Naive thymus-derived CD4-positive, alpha-beta T cell (primary cell): ENCODE measurements at regions not wholly inside any gene's neighbourhood (a gene's known extent, or its start where the extent isn't known, plus 50 kb on each side); places are given as distances from the start of the nearest gene placed in this dataset.

Source experiments
- ATAC-seq: fragments of 150-1000 bp; cut with Tn5 transposase; 2 replicates; pipeline ENCODE4 v1.10.0; 2021; ENCODE audit warnings: mild to moderate bottlenecking, moderate library complexity
- CTCF ChIA-PET: fragments of 350-600 bp; sonication (Branson Sonifier 250); formaldehyde crosslinking; loops from one replicate; lab custom pipeline; 2021; ENCODE audit warnings: antibody characterized with exemption; lab: Charles Lee
- POLR2A ChIA-PET: fragments of 350-600 bp; sonication (Branson Sonifier 250); formaldehyde crosslinking; loops from one replicate; lab custom pipeline; 2021; ENCODE audit warnings: antibody characterized with exemption, inconsistent platforms; lab: Charles Lee
- DNase-seq, 9 donors: peaks; one replicate each; pipeline versions ENCODE4 v3.0.0 to v3.0.0-alpha.2; 2020 to 2022; ENCODE audit warnings: mixed read lengths in 1 of 9
- H3K27ac ChIP-seq: one replicate; pipeline ENCODE4 v1.7.0; 2013; ENCODE audit warnings: mild to moderate bottlenecking, low read depth, low read length, moderate library complexity
- H3K27me3 ChIP-seq, 2 donors: one replicate each; pipeline ENCODE4 v1.7.0; 2013; ENCODE audit warnings: low read length in 2 of 2, mild to moderate bottlenecking in 2 of 2, moderate library complexity in 2 of 2; ENCODE audit not compliant: control insufficient read depth in 2 of 2, insufficient read depth in 2 of 2
- H3K36me3 ChIP-seq, 3 experiments: 1 replicate in 2 of 3; 2 replicates in 1 of 3; pipeline ENCODE4 v1.7.0; 2013; ENCODE audit warnings: low read length in 3 of 3, mild to moderate bottlenecking in 3 of 3, moderate library complexity in 1 of 3; ENCODE audit not compliant: insufficient read depth in 3 of 3, control insufficient read depth in 2 of 3
- H3K4me1 ChIP-seq, 2 donors: one replicate each; pipeline ENCODE4 v1.7.0; 2013; ENCODE audit warnings: low read length in 2 of 2, mild to moderate bottlenecking in 2 of 2, moderate library complexity in 1 of 2; ENCODE audit not compliant: control insufficient read depth in 2 of 2, insufficient read depth in 2 of 2
- H3K4me3 ChIP-seq: 2 replicates; pipeline ENCODE4 v1.7.0; 2013; ENCODE audit warnings: mild to moderate bottlenecking, low read length
- H3K9me3 ChIP-seq, 3 experiments: 1 replicate in 2 of 3; 2 replicates in 1 of 3; pipeline ENCODE4 v1.7.0; 2013; ENCODE audit warnings: low read length in 3 of 3; ENCODE audit not compliant: control insufficient read depth in 2 of 3
- H3K27ac Mint-ChIP-seq, 9 donors: one replicate each; pipeline ENCODE4 v1.8.0; 2020 to 2022; ENCODE audit warnings: mixed read lengths in 9 of 9, mild to moderate bottlenecking in 8 of 9, moderate library complexity in 5 of 9, inconsistent platforms in 2 of 9
- H3K27me3 Mint-ChIP-seq, 5 donors: one replicate each; pipeline ENCODE4 v1.8.0; 2021 to 2022; ENCODE audit warnings: mixed read lengths in 5 of 5, mild to moderate bottlenecking in 1 of 5
- H3K36me3 Mint-ChIP-seq, 5 donors: one replicate each; pipeline ENCODE4 v1.8.0; 2020 to 2022; ENCODE audit warnings: mixed read lengths in 5 of 5, mild to moderate bottlenecking in 3 of 5, inconsistent platforms in 1 of 5
- H3K4me1 Mint-ChIP-seq, 7 donors: one replicate each; pipeline ENCODE4 v1.8.0; 2020 to 2022; ENCODE audit warnings: mixed read lengths in 7 of 7, mild to moderate bottlenecking in 3 of 7, inconsistent platforms in 1 of 7
- H3K4me3 Mint-ChIP-seq, 10 donors: one replicate each; pipeline ENCODE4 v1.8.0; 2020 to 2022; ENCODE audit warnings: mild to moderate bottlenecking in 10 of 10, mixed read lengths in 10 of 10, moderate library complexity in 6 of 10, inconsistent platforms in 2 of 10
- H3K9me3 Mint-ChIP-seq, 11 donors: one replicate each; pipeline ENCODE4 v1.8.0; 2020 to 2022; ENCODE audit warnings: mixed read lengths in 11 of 11, mild to moderate bottlenecking in 4 of 11, inconsistent platforms in 1 of 11, moderate library complexity in 1 of 11
- intact Hi-C, 2 donors: fragments of 100-400 bp; cut with micrococcal nuclease; formaldehyde crosslinking; loops; one replicate each; pipeline ENCODE4 v1.15.1; 2023

DNA sequence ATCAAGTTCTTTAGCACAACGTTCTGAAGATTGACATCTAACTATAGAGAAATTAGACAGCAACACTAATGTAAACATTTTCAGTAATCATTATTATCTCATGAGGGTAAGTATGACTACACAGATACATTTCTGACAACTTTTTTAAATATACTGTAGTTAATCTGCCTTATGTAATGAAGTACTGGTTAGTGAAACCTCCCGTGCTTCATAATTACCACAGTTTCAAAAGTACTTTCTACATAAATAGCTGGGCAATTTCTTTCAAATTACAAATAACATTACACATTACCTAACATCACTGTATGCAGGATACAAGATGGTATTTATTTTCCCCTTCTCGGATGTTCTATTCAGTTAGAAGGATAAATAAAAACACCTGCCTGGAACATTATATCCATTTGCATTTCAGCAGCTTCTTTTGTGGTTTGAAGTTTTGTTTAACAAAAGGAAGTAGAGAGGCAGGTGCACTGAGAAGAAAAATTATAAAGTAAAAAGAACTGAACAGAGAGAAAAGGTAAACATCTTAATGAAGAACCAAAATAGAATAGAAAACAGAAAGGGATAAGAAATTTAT, 1241.5 kb upstream of the GBE1 start:
- Histone ChIP-seq H3K9me3 (no peaks in the 10 kb centered on the region), H3K36me3 (no peaks in the 10 kb centered on the region), H3K4me1 (no peaks in the 10 kb centered on the region), H3K27me3 (no peaks in the 10 kb centered on the region), H3K27ac (no peak overlapping the region), H3K4me3 (no peak overlapping the region)
- no peak for DNase-seq
- Mint-ChIP-seq H3K4me1 (no peaks in the 10 kb centered on the region), H3K9me3 (peaks cover 0 to 10% (median 4%) of the 10 kb centered on the region in 11 donors), H3K4me3 (no peak overlapping the region), H3K36me3 (no peaks in the 10 kb centered on the region), H3K27ac (no peak overlapping the region), H3K27me3 (no peaks in the 10 kb centered on the region)
- CTCF ChIA-PET, result no interaction called here
- POLR2A ChIA-PET, result no interaction called here
- no peak for ATAC-seq
- intact Hi-C loops, result no loop called here

DNA sequence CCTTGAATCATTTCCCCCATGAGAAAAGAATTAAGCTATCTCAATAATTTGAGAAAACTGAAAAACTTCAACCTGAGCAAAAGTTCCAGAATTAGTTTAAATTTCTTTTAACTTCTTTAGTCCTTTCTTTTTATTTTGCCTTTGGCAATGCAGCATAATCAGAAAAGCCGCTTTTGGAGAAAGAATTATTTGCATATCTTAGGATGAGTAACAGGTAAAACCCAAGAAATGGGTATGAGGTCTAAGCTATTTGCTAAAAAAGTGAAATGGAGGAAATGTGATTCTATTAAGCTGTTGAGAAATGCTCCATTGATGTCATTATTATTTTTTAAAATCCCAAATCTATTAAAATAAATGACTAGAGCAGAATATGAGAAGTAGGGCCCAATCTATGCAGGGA, 1238.3 kb upstream of the GBE1 start:
- H3K27ac Mint-ChIP-seq, result no peak overlapping the region
- peaks cover 0 to 17% (median 11%) of the 10 kb centered on the region in 11 donors for H3K9me3 Mint-ChIP-seq
- ChIA-PET CTCF (no interaction called here), POLR2A (no interaction called here)
- H3K9me3 ChIP-seq, result no peaks in the 10 kb centered on the region
- ATAC-seq (no peak), DNase-seq (no peak)
- no peak overlapping the region for H3K4me3 ChIP-seq
- H3K4me3 Mint-ChIP-seq, result no peak overlapping the region
- H3K36me3 Mint-ChIP-seq, result no peaks in the 10 kb centered on the region
- H3K27me3 Mint-ChIP-seq, result no peaks in the 10 kb centered on the region
- H3K27me3 ChIP-seq, result no peaks in the 10 kb centered on the region
- no peaks in the 10 kb centered on the region for H3K36me3 ChIP-seq
- H3K4me1 Mint-ChIP-seq, result no peaks in the 10 kb centered on the region
- H3K4me1 ChIP-seq, result no peaks in the 10 kb centered on the region
- H3K27ac ChIP-seq, result no peak overlapping the region
- intact Hi-C loops, result no loop called here

DNA sequence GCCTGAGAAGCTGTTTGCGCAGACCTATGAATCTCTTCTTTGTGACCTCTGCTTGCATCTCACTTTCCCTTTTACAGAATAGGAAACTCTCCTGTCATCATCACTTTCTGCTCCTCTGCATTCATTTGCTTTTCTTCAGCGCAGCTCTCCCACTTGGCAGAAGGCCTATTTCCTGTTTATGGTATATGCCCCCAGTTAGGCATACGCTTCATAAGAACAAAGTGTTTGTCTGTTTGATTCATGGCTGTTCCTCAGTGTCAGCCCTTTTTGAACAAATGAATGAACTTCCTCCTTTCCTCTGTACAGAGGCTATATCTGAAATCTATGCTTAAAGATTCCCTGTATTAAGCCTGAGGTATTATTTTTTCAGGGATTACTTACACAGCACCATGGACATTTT, 1216.9 kb upstream of the GBE1 start:
- Mint-ChIP-seq H3K27me3 (no peaks in the 10 kb centered on the region), H3K9me3 (peaks cover 0 to 32% (median 10%) of the 10 kb centered on the region in 11 donors), H3K4me1 (no peaks in the 10 kb centered on the region), H3K36me3 (no peaks in the 10 kb centered on the region), H3K27ac (no peak overlapping the region), H3K4me3 (no peak overlapping the region)
- H3K27ac ChIP-seq, result no peak overlapping the region
- no peak overlapping the region for H3K4me3 ChIP-seq
- H3K9me3 ChIP-seq, result no peaks in the 10 kb centered on the region
- POLR2A ChIA-PET, result no interaction called here
- intact Hi-C loops, result no loop called here
- DNase-seq (no peak), ATAC-seq (no peak)
- no peaks in the 10 kb centered on the region for H3K4me1 ChIP-seq
- CTCF ChIA-PET, result no interaction called here
- no peaks in the 10 kb centered on the region for H3K27me3 ChIP-seq
- no peaks in the 10 kb centered on the region for H3K36me3 ChIP-seq

DNA sequence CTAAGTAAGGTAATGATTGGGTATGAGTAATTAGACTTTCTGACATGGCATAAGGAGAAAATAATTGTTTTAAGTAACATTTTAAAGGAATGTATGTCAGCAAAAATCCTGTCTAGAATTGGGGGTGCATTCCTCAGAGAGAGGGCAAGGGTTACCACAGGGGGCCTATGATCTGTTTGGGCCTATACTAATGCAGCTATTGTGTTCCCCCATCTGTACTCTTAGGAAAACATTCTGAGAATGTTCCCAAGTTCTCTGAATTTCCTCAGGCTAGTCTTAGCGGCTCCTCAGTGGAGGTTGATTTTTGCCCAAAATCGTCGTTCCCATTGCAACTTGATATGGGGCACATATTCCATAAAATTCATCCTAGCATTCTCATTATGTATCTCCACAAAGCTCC, 1216.4 kb upstream of the GBE1 start:
- intact Hi-C loops, result no loop called here
- Mint-ChIP-seq H3K9me3 (peaks cover 0 to 27% (median 9%) of the 10 kb centered on the region in 11 donors), H3K36me3 (no peaks in the 10 kb centered on the region), H3K4me1 (no peaks in the 10 kb centered on the region), H3K27me3 (no peaks in the 10 kb centered on the region), H3K4me3 (no peak overlapping the region), H3K27ac (no peak overlapping the region)
- no peaks in the 10 kb centered on the region for H3K36me3 ChIP-seq
- ChIA-PET POLR2A (no interaction called here), CTCF (no interaction called here)
- no peak overlapping the region for H3K27ac ChIP-seq
- no peaks in the 10 kb centered on the region for H3K27me3 ChIP-seq
- H3K9me3 ChIP-seq, result no peaks in the 10 kb centered on the region
- DNase-seq (no peak), ATAC-seq (no peak)
- no peaks in the 10 kb centered on the region for H3K4me1 ChIP-seq
- no peak overlapping the region for H3K4me3 ChIP-seq

DNA sequence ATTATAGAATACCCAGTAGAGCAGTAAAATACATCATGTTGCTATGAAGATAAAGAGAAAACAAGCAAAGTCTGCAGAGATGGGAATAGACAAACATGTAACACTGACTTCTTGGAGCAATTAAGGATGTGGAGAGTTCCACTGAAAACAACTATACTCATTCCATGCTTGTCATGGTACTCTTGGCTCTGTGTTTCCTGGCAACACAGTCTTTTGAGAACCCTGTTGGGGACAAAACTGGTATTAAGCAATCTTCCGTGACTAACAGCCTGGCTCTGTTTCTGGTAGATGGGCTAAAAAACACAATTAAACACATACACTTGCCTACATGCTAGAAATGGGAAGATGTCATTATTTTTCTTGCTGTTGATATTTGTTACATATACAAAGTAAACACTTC, 1212.3 kb upstream of the GBE1 start:
- DNase-seq (no peak), ATAC-seq (no peak)
- Mint-ChIP-seq H3K27ac (no peak overlapping the region), H3K36me3 (no peaks in the 10 kb centered on the region), H3K4me1 (no peaks in the 10 kb centered on the region), H3K27me3 (no peaks in the 10 kb centered on the region), H3K4me3 (no peak overlapping the region), H3K9me3 (peaks cover 0 to 14% (median 6%) of the 10 kb centered on the region in 11 donors)
- intact Hi-C loops, result no loop called here
- Histone ChIP-seq H3K4me3 (no peak overlapping the region), H3K36me3 (no peaks in the 10 kb centered on the region), H3K27ac (no peak overlapping the region), H3K4me1 (no peaks in the 10 kb centered on the region), H3K9me3 (no peaks in the 10 kb centered on the region), H3K27me3 (no peaks in the 10 kb centered on the region)
- ChIA-PET POLR2A (no interaction called here), CTCF (no interaction called here)

DNA sequence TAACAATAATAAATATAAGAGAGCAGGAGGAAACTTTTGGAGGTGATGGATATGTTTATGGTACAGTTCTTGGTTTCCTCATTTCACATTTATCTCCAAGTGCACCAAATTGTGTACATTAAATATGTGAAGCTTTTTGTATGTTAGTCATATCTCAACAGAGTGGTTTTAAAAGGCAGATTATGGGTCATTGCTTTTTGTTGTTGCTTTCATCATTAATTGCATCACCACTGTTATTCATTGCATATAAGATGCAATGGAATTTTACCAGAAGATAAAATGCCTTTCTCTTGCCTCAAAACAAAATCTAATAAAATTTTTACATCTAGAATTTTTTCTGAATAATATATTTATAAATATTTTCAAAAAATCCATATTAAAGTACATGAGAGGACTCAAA, 1198.9 kb upstream of the GBE1 start:
- DNase-seq (no peak), ATAC-seq (no peak)
- Mint-ChIP-seq H3K9me3 (peaks cover 0 to 5% (median 0%) of the 10 kb centered on the region in 11 donors), H3K27me3 (no peaks in the 10 kb centered on the region), H3K4me3 (no peak overlapping the region), H3K27ac (no peak overlapping the region), H3K4me1 (no peaks in the 10 kb centered on the region), H3K36me3 (no peaks in the 10 kb centered on the region)
- Histone ChIP-seq H3K9me3 (no peaks in the 10 kb centered on the region), H3K36me3 (no peaks in the 10 kb centered on the region), H3K27ac (no peak overlapping the region), H3K4me3 (no peak overlapping the region), H3K27me3 (no peaks in the 10 kb centered on the region), H3K4me1 (no peaks in the 10 kb centered on the region)
- POLR2A ChIA-PET, result no interaction called here
- intact Hi-C loops, result no loop called here
- CTCF ChIA-PET, result no interaction called here

DNA sequence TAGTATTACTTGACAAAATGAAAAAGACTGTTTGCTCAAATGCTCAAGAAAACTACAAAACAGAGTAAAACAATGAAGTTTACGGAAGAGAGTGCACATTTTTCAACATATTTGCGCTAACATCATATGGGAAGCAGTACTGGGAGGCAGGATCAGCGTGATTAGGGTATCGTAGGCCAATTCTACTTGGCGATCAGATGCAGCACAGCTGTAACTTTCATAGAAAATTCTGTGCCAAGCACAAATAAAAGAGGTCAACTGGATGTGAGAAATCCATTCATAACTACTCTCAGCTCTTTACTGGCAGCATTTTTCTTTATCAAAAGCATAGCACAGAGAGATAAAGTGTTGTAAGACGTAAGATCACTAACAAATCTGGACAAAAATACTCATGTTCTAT, 1196.3 kb upstream of the GBE1 start:
- Mint-ChIP-seq H3K27ac (no peak overlapping the region), H3K27me3 (no peaks in the 10 kb centered on the region), H3K4me3 (no peak overlapping the region), H3K4me1 (no peaks in the 10 kb centered on the region), H3K36me3 (no peaks in the 10 kb centered on the region), H3K9me3 (peaks cover 3 to 10% (median 5%) of the 10 kb centered on the region in 11 donors)
- ChIA-PET CTCF (no interaction called here), POLR2A (no interaction called here)
- Histone ChIP-seq H3K36me3 (no peaks in the 10 kb centered on the region), H3K9me3 (no peaks in the 10 kb centered on the region), H3K4me3 (no peak overlapping the region), H3K27ac (no peak overlapping the region), H3K4me1 (no peaks in the 10 kb centered on the region), H3K27me3 (no peaks in the 10 kb centered on the region)
- DNase-seq (no peak), ATAC-seq (no peak)
- intact Hi-C loops, result no loop called here
